ENCODE measurements at regions not wholly inside any gene's neighbourhood (a gene's known extent, or its start where the extent isn't known, plus 50 kb on each side); places are given as distances from the start of the nearest gene placed in this dataset.
A peak's percentile ranks its signal among the peaks of the same experiment; 100 is the strongest.

DNA sequence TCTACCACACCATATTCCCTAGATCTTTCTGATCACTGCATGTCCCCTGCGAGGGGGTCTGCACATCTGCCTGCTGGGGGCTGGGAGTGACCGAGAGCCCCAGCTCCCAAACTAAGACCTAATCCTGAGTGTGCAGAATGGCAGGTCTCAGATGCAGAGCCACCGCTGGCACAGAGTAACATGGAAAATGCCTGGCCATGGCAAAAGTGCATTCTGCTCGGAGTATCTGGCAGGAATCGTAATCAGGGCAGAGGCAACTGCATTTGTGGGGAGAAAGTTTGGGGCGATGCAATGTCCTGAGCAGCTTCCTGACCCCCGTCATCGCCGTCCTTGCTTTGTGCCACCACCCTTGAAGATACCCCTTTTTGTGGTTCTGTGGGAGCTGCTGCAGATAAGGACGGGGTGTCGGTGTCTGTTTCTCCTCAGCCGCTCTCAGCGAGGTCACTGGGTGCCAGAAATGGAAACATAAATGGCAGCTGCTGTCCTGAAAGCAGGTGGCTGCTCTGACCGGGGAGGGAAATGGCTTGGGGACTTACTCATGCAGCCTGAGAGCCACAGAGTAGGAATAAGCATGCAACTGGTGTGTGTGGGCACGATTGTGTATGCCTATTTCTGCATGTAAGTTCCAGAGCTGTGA is 157.9 kb downstream of the LY86 start:
- Histone ChIP-seq H3K36me3 (no peaks in the 10 kb centered on the region), H3K27me3 (no peaks in the 10 kb centered on the region), H3K9me3 (no peaks in the 10 kb centered on the region), H3K4me3 (no peak overlapping the region), H3K27ac (no peak overlapping the region), H3K4me1 (peaks cover 31% of the 10 kb centered on the region)
- no peak for DNase-seq (ENCODE audit: low spot score in 2 of 2)
- TF ChIP-seq POLR2A (IDR thresholded peaks at IDR 0.05) (no peak), POLR2AphosphoS5 (IDR thresholded peaks at IDR 0.05) (no peak), EP300 (IDR thresholded peaks at IDR 0.05) (no peak)
- TF ChIP-seq, protein P1, sequence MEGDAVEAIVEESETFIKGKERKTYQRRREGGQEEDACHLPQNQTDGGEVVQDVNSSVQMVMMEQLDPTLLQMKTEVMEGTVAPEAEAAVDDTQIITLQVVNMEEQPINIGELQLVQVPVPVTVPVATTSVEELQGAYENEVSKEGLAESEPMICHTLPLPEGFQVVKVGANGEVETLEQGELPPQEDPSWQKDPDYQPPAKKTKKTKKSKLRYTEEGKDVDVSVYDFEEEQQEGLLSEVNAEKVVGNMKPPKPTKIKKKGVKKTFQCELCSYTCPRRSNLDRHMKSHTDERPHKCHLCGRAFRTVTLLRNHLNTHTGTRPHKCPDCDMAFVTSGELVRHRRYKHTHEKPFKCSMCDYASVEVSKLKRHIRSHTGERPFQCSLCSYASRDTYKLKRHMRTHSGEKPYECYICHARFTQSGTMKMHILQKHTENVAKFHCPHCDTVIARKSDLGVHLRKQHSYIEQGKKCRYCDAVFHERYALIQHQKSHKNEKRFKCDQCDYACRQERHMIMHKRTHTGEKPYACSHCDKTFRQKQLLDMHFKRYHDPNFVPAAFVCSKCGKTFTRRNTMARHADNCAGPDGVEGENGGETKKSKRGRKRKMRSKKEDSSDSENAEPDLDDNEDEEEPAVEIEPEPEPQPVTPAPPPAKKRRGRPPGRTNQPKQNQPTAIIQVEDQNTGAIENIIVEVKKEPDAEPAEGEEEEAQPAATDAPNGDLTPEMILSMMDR (IDR thresholded peaks at IDR 0.05): no peak
- 84% methylated on average over 14 of the region's 15 CpGs for WGBS

DNA sequence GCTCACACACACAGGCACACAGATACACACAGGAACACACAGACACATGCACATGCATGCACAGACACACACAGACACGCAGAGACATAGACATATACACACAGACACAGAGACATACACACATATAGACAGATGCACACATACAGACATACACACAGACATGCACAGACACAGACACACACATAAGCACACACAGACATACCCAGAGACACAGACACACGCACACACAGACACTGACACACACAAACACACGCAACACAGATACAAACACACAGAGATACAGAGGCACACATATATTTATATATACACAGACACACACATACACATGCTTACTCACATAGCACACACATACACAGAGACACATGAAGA is 158.4 kb downstream of the LY86 start:
- TF ChIP-seq POLR2AphosphoS5 (IDR thresholded peaks at IDR 0.05): no peak
- no peak for TF ChIP-seq EP300 (IDR thresholded peaks at IDR 0.05)
- TF ChIP-seq, protein P1 (IDR thresholded peaks at IDR 0.05): no peak
- no peak for TF ChIP-seq POLR2A (IDR thresholded peaks at IDR 0.05)
- H3K4me3 ChIP-seq: no peak overlapping the region
- 97% methylated on average over 3 of the region's 3 CpGs for WGBS
- no peak overlapping the region for H3K27ac ChIP-seq
- no peaks in the 10 kb centered on the region for H3K27me3 ChIP-seq
- no peaks in the 10 kb centered on the region for H3K36me3 ChIP-seq
- DNase-seq (ENCODE audit: low spot score in 2 of 2): no peak
- peaks cover 36% of the 10 kb centered on the region for H3K4me1 ChIP-seq
- H3K9me3 ChIP-seq: no peaks in the 10 kb centered on the region

DNA sequence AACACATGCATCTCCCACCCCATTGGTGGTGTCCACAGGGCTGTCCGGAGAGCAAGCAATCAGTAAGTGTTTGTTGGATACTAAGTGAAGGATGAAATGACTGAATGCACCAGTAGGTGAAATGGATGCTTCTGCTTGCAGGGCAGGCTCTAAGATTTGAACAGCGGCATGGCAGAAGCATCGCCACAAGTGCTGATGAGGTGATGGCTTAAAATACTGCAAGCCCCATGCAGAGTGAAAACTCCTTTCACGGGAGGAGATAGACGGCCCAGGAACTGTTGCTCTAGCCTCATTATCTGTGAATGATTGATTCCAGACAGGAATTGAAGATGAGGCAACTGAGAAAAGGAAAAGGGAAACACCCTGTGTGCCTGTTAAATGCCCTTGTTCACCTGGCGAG is 158.9 kb downstream of the LY86 start:
- no peaks in the 10 kb centered on the region for H3K9me3 ChIP-seq
- H3K27ac ChIP-seq: no peak overlapping the region
- no peaks in the 10 kb centered on the region for H3K36me3 ChIP-seq
- TF ChIP-seq EP300 (IDR thresholded peaks at IDR 0.05) (no peak), POLR2AphosphoS5 (IDR thresholded peaks at IDR 0.05) (no peak), POLR2A (IDR thresholded peaks at IDR 0.05) (no peak)
- TF ChIP-seq, protein P1 (IDR thresholded peaks at IDR 0.05): no peak
- no peak overlapping the region for H3K4me3 ChIP-seq
- no peak for DNase-seq (ENCODE audit: low spot score in 2 of 2)
- peaks cover 40% of the 10 kb centered on the region for H3K4me1 ChIP-seq
- WGBS: 89% methylated on average over 6 of the region's 6 CpGs
- no peaks in the 10 kb centered on the region for H3K27me3 ChIP-seq

DNA sequence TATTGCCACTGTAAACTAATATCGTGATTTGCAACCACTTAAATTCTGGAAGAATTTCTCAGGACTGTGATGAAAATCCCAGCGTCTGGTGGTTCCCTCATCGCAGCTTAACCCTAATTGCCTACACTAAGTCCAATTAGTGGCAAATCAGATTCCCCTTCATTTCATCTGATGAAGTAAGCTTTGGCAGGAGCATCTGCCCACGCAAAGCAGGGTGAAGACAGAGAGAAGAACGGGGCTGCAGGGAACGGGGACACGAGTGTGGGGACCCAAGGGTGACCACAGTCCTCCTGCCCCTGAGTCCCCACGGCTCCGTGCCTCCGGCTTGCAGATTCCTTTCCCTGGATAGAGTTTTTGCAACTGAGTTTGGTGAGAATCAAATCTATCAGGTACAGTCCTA is 159.5 kb downstream of the LY86 start:
- Histone ChIP-seq H3K27ac (peak overlapping the region; percentile 87), H3K36me3 (no peaks in the 10 kb centered on the region), H3K27me3 (no peaks in the 10 kb centered on the region), H3K4me1 (peaks cover 46% of the 10 kb centered on the region), H3K4me3 (no peak overlapping the region), H3K9me3 (no peaks in the 10 kb centered on the region)
- no peak for DNase-seq (ENCODE audit: low spot score in 2 of 2)
- TF ChIP-seq, protein P1 (IDR thresholded peaks at IDR 0.05): no peak
- TF ChIP-seq POLR2A (IDR thresholded peaks at IDR 0.05): no peak
- no peak for TF ChIP-seq POLR2AphosphoS5 (IDR thresholded peaks at IDR 0.05)
- TF ChIP-seq EP300 (IDR thresholded peaks at IDR 0.05): no peak
- WGBS: 97% methylated on average over 10 of the region's 10 CpGs

DNA sequence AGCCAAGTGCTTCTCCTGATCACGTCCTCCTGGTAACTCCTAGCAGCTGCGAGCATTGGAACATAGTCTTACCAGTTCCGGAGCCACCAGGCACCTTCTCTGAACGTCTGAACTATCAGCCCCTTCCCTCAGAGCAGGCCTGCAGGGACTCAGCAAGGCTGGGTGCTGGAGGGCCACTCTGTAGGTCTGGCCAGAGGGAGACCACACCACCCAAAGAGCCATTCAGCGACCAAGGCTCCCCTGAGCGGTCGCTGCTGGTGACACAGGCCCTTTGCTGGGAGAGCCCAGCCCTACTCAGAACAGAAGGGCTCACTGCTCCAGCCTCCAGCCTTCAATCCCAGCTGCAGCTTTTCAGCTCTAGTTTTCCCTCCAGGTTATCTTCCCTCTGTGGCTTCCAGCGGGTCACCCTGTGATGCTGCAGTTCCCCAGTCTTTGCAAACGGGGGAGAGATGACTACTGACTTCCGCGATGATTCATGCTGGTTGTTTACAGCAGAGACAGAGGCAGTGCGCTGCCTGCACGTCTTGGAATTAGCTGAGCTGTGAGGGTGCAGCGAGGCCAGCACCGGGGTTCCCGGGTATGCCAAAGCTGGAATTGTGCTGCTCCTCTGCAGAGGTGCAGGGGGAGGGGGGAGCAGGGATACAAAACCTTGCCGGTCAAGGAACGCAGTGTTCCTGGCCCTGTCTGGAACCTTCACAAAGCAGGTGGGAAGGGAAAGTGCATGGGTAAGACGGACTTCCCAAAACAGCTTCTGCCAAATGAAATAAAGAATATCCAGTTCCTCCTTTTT is 161.4 kb downstream of the LY86 start:
- peaks cover 46% of the 10 kb centered on the region for H3K4me1 ChIP-seq
- H3K27ac ChIP-seq: peak overlapping the region; percentile 87
- no peaks in the 10 kb centered on the region for H3K36me3 ChIP-seq
- TF ChIP-seq POLR2AphosphoS5 (IDR thresholded peaks at IDR 0.05): peak in 2 of 3 donors; percentile 29 to 59
- no peak for TF ChIP-seq POLR2A (IDR thresholded peaks at IDR 0.05)
- DNase-seq (ENCODE audit: low spot score in 2 of 2): no peak
- H3K9me3 ChIP-seq: no peaks in the 10 kb centered on the region
- H3K27me3 ChIP-seq: no peaks in the 10 kb centered on the region
- H3K4me3 ChIP-seq: peak overlapping the region; percentile 5
- WGBS: 32% methylated on average over 17 of the region's 19 CpGs
